Caco-2 (cell line): ENCODE measurements at regions not wholly inside any gene's neighbourhood (a gene's known extent, or its start where the extent isn't known, plus 50 kb on each side); places are given as distances from the start of the nearest gene placed in this dataset.

ENCODE experiments used
- BruUV-seq: library from RNA; stranded (reverse); fragments of 400-500 nt; replicated peaks from 2 replicates; lab custom pipeline; 2021; lab: Mats Ljungman, UMichigan
- CTCF ChIA-PET: fragments of 300-600 bp; sonication (Branson Sonifier 250); formaldehyde crosslinking; loops from one replicate; lab custom pipeline; 2022; ENCODE audit warnings: antibody characterized with exemption; lab: Charles Lee
- POLR2A ChIA-PET: fragments of 300-600 bp; sonication (Branson Sonifier 250); formaldehyde crosslinking; loops from one replicate; lab custom pipeline; 2022; ENCODE audit warnings: antibody characterized with exemption; lab: Charles Lee
- DNase-seq, 2 experiments: peaks; one replicate each; pipeline versions ENCODE4 v3.0.0 to v3.0.0-alpha.2; 2020 to 2022
- H3K27me3 ChIP-seq: replicated peaks from 2 replicates; pipeline ENCODE4 v1.6.0; 2011; ENCODE audit warnings: low read length; ENCODE audit not compliant: control insufficient read depth, insufficient read depth
- H3K36me3 ChIP-seq: 2 replicates; pipeline ENCODE4 v1.5.1; 2011; ENCODE audit warnings: low read length; ENCODE audit not compliant: control insufficient read depth, insufficient read depth
- H3K4me1 ChIP-seq: fragments of 250-450 bp; sonication (Bioruptor Pico); 2 replicates; pipeline ENCODE4 v1.5.1; 2020; ENCODE audit warnings: mild to moderate bottlenecking
- H3K4me3 ChIP-seq: 2 replicates; pipeline ENCODE4 v1.5.1; 2011; ENCODE audit warnings: low read depth, mild to moderate bottlenecking, control low read depth, low read length
- H3K9me3 ChIP-seq: fragments of 250-450 bp; sonication (Bioruptor Pico); 2 replicates; pipeline ENCODE4 v1.5.1; 2020; ENCODE audit warnings: mild to moderate bottlenecking, moderate library complexity
- H3K27ac Mint-ChIP-seq: one replicate; pipeline ENCODE4 v1.8.0; 2022; ENCODE audit warnings: mixed read lengths; ENCODE audit not compliant: unreplicated experiment
- H3K27me3 Mint-ChIP-seq: one replicate; pipeline ENCODE4 v1.8.0; 2022; ENCODE audit warnings: mixed read lengths; ENCODE audit not compliant: insufficient read depth, unreplicated experiment
- H3K36me3 Mint-ChIP-seq: one replicate; pipeline ENCODE4 v1.8.0; 2022; ENCODE audit warnings: mild to moderate bottlenecking, mixed read lengths; ENCODE audit not compliant: insufficient read depth, unreplicated experiment
- H3K4me1 Mint-ChIP-seq: one replicate; pipeline ENCODE4 v1.8.0; 2022; ENCODE audit warnings: low read depth, mixed read lengths; ENCODE audit not compliant: unreplicated experiment
- H3K4me3 Mint-ChIP-seq: one replicate; pipeline ENCODE4 v1.8.0; 2022; ENCODE audit warnings: mild to moderate bottlenecking, moderate library complexity, mixed read lengths; ENCODE audit not compliant: unreplicated experiment
- H3K9me3 Mint-ChIP-seq: one replicate; pipeline ENCODE4 v1.8.0; 2022; ENCODE audit warnings: mixed read lengths; ENCODE audit not compliant: unreplicated experiment
- CTCF ChIP-seq, 2 experiments: fragments of 200-600 bp in 1 of 2; IDR thresholded peaks; 1 replicate in 1 of 2; 2 replicates in 1 of 2; pipeline versions ENCODE4 v1.5.1 to v1.8.0; 2011 to 2022; ENCODE audit warnings: antibody characterized with exemption in 1 of 2, control low read depth in 1 of 2, inconsistent platforms in 1 of 2, low read depth in 1 of 2, low read length in 1 of 2, mild to moderate bottlenecking in 1 of 2, moderate library complexity in 1 of 2; ENCODE audit not compliant: insufficient read depth in 1 of 2, severe bottlenecking in 1 of 2, unreplicated experiment in 1 of 2
- intact Hi-C: fragments of 100-400 bp; cut with micrococcal nuclease; formaldehyde crosslinking; loops from one replicate; pipeline ENCODE4 v1.10.0; 2022; ENCODE audit not compliant: unreplicated experiment

DNA sequence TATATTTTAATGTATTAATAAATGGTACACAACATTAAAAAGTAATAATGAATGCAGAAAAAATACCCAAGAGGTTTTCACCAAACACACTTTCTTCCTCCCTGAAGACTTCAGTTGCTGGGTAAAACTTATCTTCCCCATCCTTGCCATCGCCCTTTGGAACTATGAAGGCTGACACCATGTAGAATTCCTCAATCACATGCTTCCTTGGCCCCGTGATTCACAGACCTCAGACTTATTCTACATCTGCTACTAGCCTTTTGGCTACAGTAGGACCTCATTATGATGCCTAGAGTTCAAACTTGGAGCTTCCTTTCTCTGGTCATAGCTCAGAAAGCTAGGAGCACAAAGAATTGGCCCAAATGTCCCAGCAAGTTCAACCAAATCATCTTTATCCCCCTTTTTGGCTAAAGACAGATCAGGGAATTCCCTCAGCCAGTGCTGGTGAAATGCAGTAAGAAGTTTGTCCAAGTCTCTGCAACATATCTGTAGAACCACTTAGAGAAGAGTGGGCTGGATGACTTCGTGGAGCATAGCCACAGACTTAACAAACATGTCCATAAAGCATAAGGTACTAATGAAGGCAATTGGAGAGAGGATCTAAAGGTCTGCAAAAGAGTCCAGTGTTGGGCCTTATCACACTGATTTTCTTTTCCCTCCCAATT is 253.5 kb downstream of the SEC61B start:
- no peaks in the 10 kb centered on the region for H3K36me3 Mint-ChIP-seq
- H3K9me3 Mint-ChIP-seq, result no peaks in the 10 kb centered on the region
- peaks cover 2% of the 10 kb centered on the region for H3K27me3 Mint-ChIP-seq
- no peak overlapping the region for H3K4me3 Mint-ChIP-seq
- H3K27ac Mint-ChIP-seq, result no peak overlapping the region
- CTCF ChIA-PET, result no interaction called here
- H3K36me3 ChIP-seq, result no peaks in the 10 kb centered on the region
- intact Hi-C loops, result no loop called here
- DNase-seq, result no peak
- no TSS peak for BruUV-seq
- TF ChIP-seq CTCF (IDR thresholded peaks at IDR 0.05; ENCODE audit: insufficient read depth in 1 of 2, low read depth in 1 of 2, low read length in 1 of 2, severe bottlenecking in 1 of 2, unreplicated experiment in 1 of 2), result no peak
- no peaks in the 10 kb centered on the region for H3K4me1 Mint-ChIP-seq
- POLR2A ChIA-PET, result no interaction called here
- H3K4me1 ChIP-seq, result no peaks in the 10 kb centered on the region
- H3K9me3 ChIP-seq, result no peaks in the 10 kb centered on the region
- H3K4me3 ChIP-seq, result no peak overlapping the region
- no peaks in the 10 kb centered on the region; the same call in 1 of the 2 replicates for H3K27me3 ChIP-seq

GRCh38 chr9:99478469-99479027 is 256.5 kb downstream of the SEC61B start:
- Histone ChIP-seq H3K27me3 (no peaks in the 10 kb centered on the region), H3K36me3 (no peaks in the 10 kb centered on the region), H3K4me3 (no peak overlapping the region), H3K9me3 (no peaks in the 10 kb centered on the region), H3K4me1 (no peaks in the 10 kb centered on the region)
- BruUV-seq, result no TSS peak
- intact Hi-C loops, result no loop called here
- Mint-ChIP-seq H3K27ac (no peak overlapping the region), H3K4me1 (no peaks in the 10 kb centered on the region), H3K27me3 (peaks cover 4% of the 10 kb centered on the region), H3K9me3 (no peaks in the 10 kb centered on the region), H3K36me3 (no peaks in the 10 kb centered on the region), H3K4me3 (no peak overlapping the region)
- no peak for DNase-seq
- ChIA-PET CTCF (no interaction called here), POLR2A (no interaction called here)
- no peak for TF ChIP-seq CTCF (IDR thresholded peaks at IDR 0.05; ENCODE audit: insufficient read depth in 1 of 2, low read depth in 1 of 2, low read length in 1 of 2, severe bottlenecking in 1 of 2, unreplicated experiment in 1 of 2)

- ChIA-PET CTCF (no interaction called here), POLR2A (no interaction called here)
- intact Hi-C loops, result no loop called here
- H3K4me1 ChIP-seq, result no peaks in the 10 kb centered on the region
- H3K36me3 ChIP-seq, result no peaks in the 10 kb centered on the region
- H3K9me3 Mint-ChIP-seq, result no peaks in the 10 kb centered on the region
- H3K27me3 ChIP-seq, result no peaks in the 10 kb centered on the region
- H3K4me3 Mint-ChIP-seq, result no peak overlapping the region
- no peaks in the 10 kb centered on the region; the same call in 1 of the 2 replicates for H3K9me3 ChIP-seq
- no peaks in the 10 kb centered on the region for H3K36me3 Mint-ChIP-seq
- TF ChIP-seq CTCF (IDR thresholded peaks at IDR 0.05; ENCODE audit: insufficient read depth in 1 of 2, low read depth in 1 of 2, low read length in 1 of 2, severe bottlenecking in 1 of 2, unreplicated experiment in 1 of 2), result no peak
- H3K4me1 Mint-ChIP-seq, result no peaks in the 10 kb centered on the region
- H3K27me3 Mint-ChIP-seq, result peaks cover 5% of the 10 kb centered on the region
- BruUV-seq, result no TSS peak
- no peak for DNase-seq
- no peak overlapping the region for H3K27ac Mint-ChIP-seq
- no peak overlapping the region for H3K4me3 ChIP-seq
Observed at GRCh38 chr9:99479929-99480328, 257.8 kb downstream of the SEC61B start.
